ENCODE measurements at regions not wholly inside any gene's neighbourhood (a gene's known extent, or its start where the extent isn't known, plus 50 kb on each side); places are given as distances from the start of the nearest gene placed in this dataset.

GRCh38 chr1:164265232-164265631 is 293.8 kb upstream of the PBX1 start:
- H3K9ac ChIP-seq (ENCODE audit: low read length): no peak overlapping the region
- DNase-seq (ENCODE audit: low read depth, low spot score): no peak
- intact Hi-C loops (cut with micrococcal nuclease): no loop called here

GRCh38 chr1:164272156-164272555 is 286.8 kb upstream of the PBX1 start:
- Histone ChIP-seq H3K27me3 (ENCODE audit: insufficient read depth, low read length) (no peaks in the 10 kb centered on the region), H4K20me1 (ENCODE audit: insufficient read depth) (no peaks in the 10 kb centered on the region), H3K9me3 (ENCODE audit: control insufficient read depth in 1 of 2, insufficient read depth in 1 of 2, low read depth in 1 of 2, low read length in 2 of 2) (no peaks in the 10 kb centered on the region), H3K4me1 (ENCODE audit: control insufficient read depth in 1 of 2, insufficient read depth in 2 of 2, low read length in 2 of 2) (no peaks in the 10 kb centered on the region), H3K36me3 (ENCODE audit: control insufficient read depth in 1 of 2, insufficient read depth in 2 of 2, low read length in 2 of 2) (no peaks in the 10 kb centered on the region), H3K9ac (ENCODE audit: low read length) (no peak overlapping the region), H3K4me3 (replicated peaks in 1 of 2; ENCODE audit: low read depth in 1 of 2, low read length in 2 of 2) (no peak overlapping the region), H3K4me2 (ENCODE audit: low read length) (no peak overlapping the region), H3K9me2 (ENCODE audit: insufficient read depth) (no peaks in the 10 kb centered on the region), H3K27ac (ENCODE audit: low read depth, low read length) (no peak overlapping the region), H2AFZ (ENCODE audit: low read depth, low read length, poor library complexity, severe bottlenecking) (no peak overlapping the region), H3K79me2 (ENCODE audit: insufficient read depth, low read length) (no peaks in the 10 kb centered on the region)
- TF ChIP-seq SIN3A (IDR thresholded peaks at IDR 0.05; ENCODE audit: low read depth) (no peak), ZBTB33 (IDR thresholded peaks at IDR 0.05; ENCODE audit: extremely low read depth, insufficient replicate concordance, low read length) (no peak), CEBPB (IDR thresholded peaks at IDR 0.05; ENCODE audit: low read depth) (no peak), SP1 (IDR thresholded peaks at IDR 0.05; ENCODE audit: low read depth) (no peak), ELF1 (IDR thresholded peaks at IDR 0.05; ENCODE audit: borderline replicate concordance, low read depth) (no peak), MAX (IDR thresholded peaks at IDR 0.05) (no peak), CBX3 (IDR thresholded peaks at IDR 0.05; ENCODE audit: low read depth) (no peak), CTCF (IDR thresholded peaks at IDR 0.05 in 2 of 3, conservative IDR thresholded peaks at IDR 0.05 in 1 of 3; ENCODE audit: borderline replicate concordance in 1 of 3, insufficient read depth in 1 of 3, low read depth in 2 of 3, low read length in 2 of 3) (no peak), TCF7L2 (IDR thresholded peaks at IDR 0.05; ENCODE audit: borderline replicate concordance, extremely low read depth, insufficient read depth, insufficient read length) (no peak), RAD21 (IDR thresholded peaks at IDR 0.05; ENCODE audit: low read depth) (no peak), ZNF274 (IDR thresholded peaks at IDR 0.05; ENCODE audit: low read depth, low read length) (no peak), FOSL1 (IDR thresholded peaks at IDR 0.05; ENCODE audit: low read depth) (no peak)
- ChIA-PET POLR2A (no interaction called here), CTCF (no interaction called here), RAD21 (ENCODE audit: low non-redundant PET in 1 of 2, low total read pairs in 2 of 2, uncharacterized antibody in 2 of 2, unreplicated experiment in 2 of 2) (no interaction called here)
- BruUV-seq (replicated peaks): no TSS peak
- ATAC-seq: no peak
- intact Hi-C loops (cut with micrococcal nuclease): no loop called here
- DNase-seq (ENCODE audit: low read depth, low spot score): no peak

More at GRCh38 chr1:164265232-164265631, 293.8 kb upstream of the PBX1 start:
- no peak overlapping the region for H3K4me2 ChIP-seq (ENCODE audit: low read length)
- no peaks in the 10 kb centered on the region for H3K79me2 ChIP-seq (ENCODE audit: insufficient read depth, low read length)
- no peak overlapping the region for H3K27ac ChIP-seq (ENCODE audit: low read depth, low read length)
- CTCF ChIA-PET: no interaction called here
- ATAC-seq: no peak
- POLR2A ChIA-PET: no interaction called here
- H3K4me1 ChIP-seq (ENCODE audit: control insufficient read depth in 1 of 2, insufficient read depth in 2 of 2, low read length in 2 of 2): no peaks in the 10 kb centered on the region
- no peak overlapping the region for H3K4me3 ChIP-seq (replicated peaks in 1 of 2; ENCODE audit: low read depth in 1 of 2, low read length in 2 of 2)
- TF ChIP-seq TCF7L2 (IDR thresholded peaks at IDR 0.05; ENCODE audit: borderline replicate concordance, extremely low read depth, insufficient read depth, insufficient read length): no peak
- no peak for TF ChIP-seq EZH2phosphoT487 (IDR thresholded peaks at IDR 0.05; ENCODE audit: borderline replicate concordance)
- no peak for TF ChIP-seq POLR2A (IDR thresholded peaks at IDR 0.05; ENCODE audit: borderline replicate concordance, extremely low read depth, insufficient read depth, insufficient read length)
- no peak for TF ChIP-seq RAD21 (IDR thresholded peaks at IDR 0.05; ENCODE audit: low read depth)
- TF ChIP-seq SIN3A (IDR thresholded peaks at IDR 0.05; ENCODE audit: low read depth): no peak
- TF ChIP-seq SP1 (IDR thresholded peaks at IDR 0.05; ENCODE audit: low read depth): no peak
- no peaks in the 10 kb centered on the region for H3K9me3 ChIP-seq (ENCODE audit: control insufficient read depth in 1 of 2, insufficient read depth in 1 of 2, low read depth in 1 of 2, low read length in 2 of 2)
- H3K27me3 ChIP-seq (ENCODE audit: insufficient read depth, low read length): no peaks in the 10 kb centered on the region
- RAD21 ChIA-PET (ENCODE audit: low non-redundant PET in 1 of 2, low total read pairs in 2 of 2, uncharacterized antibody in 2 of 2, unreplicated experiment in 2 of 2): no interaction called here
- no TSS peak for BruUV-seq (replicated peaks)
- H4K20me1 ChIP-seq (ENCODE audit: insufficient read depth): no peaks in the 10 kb centered on the region
- H3K9me2 ChIP-seq (ENCODE audit: insufficient read depth): no peaks in the 10 kb centered on the region
- no peak overlapping the region for H2AFZ ChIP-seq (ENCODE audit: low read depth, low read length, poor library complexity, severe bottlenecking)
- H3K36me3 ChIP-seq (ENCODE audit: control insufficient read depth in 1 of 2, insufficient read depth in 2 of 2, low read length in 2 of 2): no peaks in the 10 kb centered on the region

Measured in HCT116 (cell line).